ENCODE measurements at regions not wholly inside any gene's neighbourhood (a gene's known extent, or its start where the extent isn't known, plus 50 kb on each side); places are given as distances from the start of the nearest gene placed in this dataset.
A peak's percentile ranks its signal among the peaks of the same experiment; 100 is the strongest.

GRCh38 chr15:70556151-70556741 lies 207.1 kb downstream of the UACA start:
- DNase-seq (ENCODE audit: low read depth) = no peak

GRCh38 chr15:70555713-70556112 lies 207.6 kb downstream of the UACA start:
- no peak for DNase-seq (ENCODE audit: low read depth)

GRCh38 chr15:70547846-70548487 lies 215.4 kb downstream of the UACA start:
- no peak for DNase-seq (ENCODE audit: low read depth)

GRCh38 chr15:70545526-70545925 lies 217.8 kb downstream of the UACA start:
- DNase-seq (ENCODE audit: low read depth) = no peak

- no peak for DNase-seq (ENCODE audit: low read depth)
These were observed 221.8 kb downstream of the UACA start for GRCh38 chr15:70541511-70541910.

- no peak for DNase-seq (ENCODE audit: low read depth)
These were observed 223.3 kb downstream of the UACA start for GRCh38 chr15:70539912-70540530.

GRCh38 chr15:70539409-70539808 lies 223.9 kb downstream of the UACA start:
- no peak for DNase-seq (ENCODE audit: low read depth)

GRCh38 chr15:70538278-70538677 lies 225.1 kb downstream of the UACA start:
- DNase-seq (ENCODE audit: low read depth) = peak; percentile 34

- DNase-seq (ENCODE audit: low read depth) = no peak
These were observed 227.4 kb downstream of the UACA start for GRCh38 chr15:70535955-70536338.

- peak; percentile 4 for DNase-seq (ENCODE audit: low read depth)
These were observed 228.0 kb downstream of the UACA start for GRCh38 chr15:70535071-70535954.

GRCh38 chr15:70533931-70534742 lies 229.2 kb downstream of the UACA start:
- DNase-seq (ENCODE audit: low read depth) = peak; percentile 50

GRCh38 chr15:70532531-70533186 lies 230.7 kb downstream of the UACA start:
- no peak for DNase-seq (ENCODE audit: low read depth)

- no peak for DNase-seq (ENCODE audit: low read depth)
These were observed 231.8 kb downstream of the UACA start for GRCh38 chr15:70531576-70531975.

GRCh38 chr15:70530906-70531305 lies 232.5 kb downstream of the UACA start:
- no peak for DNase-seq (ENCODE audit: low read depth)

GRCh38 chr15:70530503-70530902 lies 232.9 kb downstream of the UACA start:
- DNase-seq (ENCODE audit: low read depth) = no peak

- no peak for DNase-seq (ENCODE audit: low read depth)
These were observed 233.3 kb downstream of the UACA start for GRCh38 chr15:70530017-70530499.

GRCh38 chr15:70528816-70529215 lies 234.5 kb downstream of the UACA start:
- DNase-seq (ENCODE audit: low read depth) = no peak

GRCh38 chr15:70528270-70528706 lies 235.1 kb downstream of the UACA start:
- DNase-seq (ENCODE audit: low read depth) = peak; percentile 45

- no peak for DNase-seq (ENCODE audit: low read depth)
These were observed 236.4 kb downstream of the UACA start for GRCh38 chr15:70526974-70527325.

- peak; percentile 90 for DNase-seq (ENCODE audit: low read depth)
These were observed 237.0 kb downstream of the UACA start for GRCh38 chr15:70526221-70526973.

Measured in ELR (cell line).